ENCODE measurements at regions not wholly inside any gene's neighbourhood (a gene's known extent, or its start where the extent isn't known, plus 50 kb on each side); places are given as distances from the start of the nearest gene placed in this dataset.

- peaks cover 15 to 17% of the 10 kb centered on the region in 2 donors for H3K27me3 Mint-ChIP-seq
- no peaks in the 10 kb centered on the region for H3K9me3 Mint-ChIP-seq
- H3K36me3 Mint-ChIP-seq = no peaks in the 10 kb centered on the region
- CTCF ChIA-PET (ENCODE audit: partially characterized antibody) = interaction anchor here (1.2 to 4.6 kb wide), 5 partner anchors 10 to 79 kb away, joined by 3 to 35 read pairs (median 8); no protein-coding TSS in a partner anchor
- DNase-seq = no peak
- H3K27ac Mint-ChIP-seq = no peak overlapping the region
- H3K36me3 ChIP-seq (ENCODE audit: insufficient read depth, low read length) = no peaks in the 10 kb centered on the region
- H3K4me1 Mint-ChIP-seq = no peaks in the 10 kb centered on the region
- H3K9me3 ChIP-seq (ENCODE audit: control insufficient read depth in 1 of 2, low read length in 2 of 2) = no peaks in the 10 kb centered on the region
- POLR2A ChIA-PET (ENCODE audit: partially characterized antibody) = no interaction called here
- H3K4me3 ChIP-seq (ENCODE audit: low read length in 2 of 2) = no peak overlapping the region
- H3K27ac ChIP-seq (ENCODE audit: low read depth, low read length) = no peak overlapping the region
- H3K27me3 ChIP-seq (ENCODE audit: insufficient read depth, low read length) = no peaks in the 10 kb centered on the region
- no peaks in the 10 kb centered on the region for H3K4me1 ChIP-seq (ENCODE audit: insufficient read depth, low read length)
- intact Hi-C loops (cut with micrococcal nuclease) = no loop called here
- H3K4me3 Mint-ChIP-seq = no peak overlapping the region
Observed at GRCh38 chr3:137111497-137111896, 153.7 kb downstream of the IL20RB start.

- no peaks in the 10 kb centered on the region for H3K36me3 ChIP-seq (ENCODE audit: insufficient read depth, low read length)
- no peak overlapping the region for H3K4me3 Mint-ChIP-seq
- no peaks in the 10 kb centered on the region for H3K4me1 Mint-ChIP-seq
- H3K9me3 Mint-ChIP-seq = peaks cover 0 to 3% (median 0%) of the 10 kb centered on the region in 8 donors
- H3K27ac ChIP-seq (ENCODE audit: low read depth, low read length) = no peak overlapping the region
- peaks cover 0 to 13% of the 10 kb centered on the region in 2 donors for H3K27me3 Mint-ChIP-seq
- H3K4me1 ChIP-seq (ENCODE audit: insufficient read depth, low read length) = no peaks in the 10 kb centered on the region
- H3K4me3 ChIP-seq (ENCODE audit: low read length in 2 of 2) = no peak overlapping the region
- no peaks in the 10 kb centered on the region for H3K27me3 ChIP-seq (ENCODE audit: insufficient read depth, low read length)
- POLR2A ChIA-PET (ENCODE audit: partially characterized antibody) = no interaction called here
- intact Hi-C loops (cut with micrococcal nuclease) = no loop called here
- DNase-seq = no peak
- no peak overlapping the region for H3K27ac Mint-ChIP-seq
- CTCF ChIA-PET (ENCODE audit: partially characterized antibody) = interaction anchor here (3.5 kb wide), 1 partner anchor 11 kb away, joined by 19 read pairs; no protein-coding TSS in a partner anchor
- no peaks in the 10 kb centered on the region for H3K9me3 ChIP-seq (ENCODE audit: control insufficient read depth in 1 of 2, low read length in 2 of 2)
- no peaks in the 10 kb centered on the region for H3K36me3 Mint-ChIP-seq
Observed at GRCh38 chr3:137116619-137117018, 158.8 kb downstream of the IL20RB start.

- no peak overlapping the region for H3K27ac Mint-ChIP-seq
- H3K4me3 Mint-ChIP-seq = no peak overlapping the region
- Histone ChIP-seq H3K27ac (ENCODE audit: low read depth, low read length) (no peak overlapping the region), H3K4me3 (ENCODE audit: low read length in 2 of 2) (no peak overlapping the region), H3K27me3 (ENCODE audit: insufficient read depth, low read length) (no peaks in the 10 kb centered on the region), H3K4me1 (ENCODE audit: insufficient read depth, low read length) (no peaks in the 10 kb centered on the region), H3K9me3 (ENCODE audit: control insufficient read depth in 1 of 2, low read length in 2 of 2) (no peaks in the 10 kb centered on the region), H3K36me3 (ENCODE audit: insufficient read depth, low read length) (no peaks in the 10 kb centered on the region)
- H3K9me3 Mint-ChIP-seq = peaks cover 0 to 3% (median 0%) of the 10 kb centered on the region in 8 donors
- peaks cover 5 to 13% of the 10 kb centered on the region in 2 donors for H3K27me3 Mint-ChIP-seq
- CTCF ChIA-PET (ENCODE audit: partially characterized antibody) = interaction anchor here (1.0 to 6.0 kb wide), 4 partner anchors 9 to 16 kb away, joined by 3 to 35 read pairs (median 5); no protein-coding TSS in a partner anchor
- no peaks in the 10 kb centered on the region for H3K4me1 Mint-ChIP-seq
- no peaks in the 10 kb centered on the region for H3K36me3 Mint-ChIP-seq
- DNase-seq = no peak
- POLR2A ChIA-PET (ENCODE audit: partially characterized antibody) = no interaction called here
- intact Hi-C loops (cut with micrococcal nuclease) = no loop called here
Observed at GRCh38 chr3:137121704-137122314, 164.0 kb downstream of the IL20RB start.

GRCh38 chr3:137131081-137131480, 173.3 kb downstream of the IL20RB start:
- no peak overlapping the region for H3K4me3 ChIP-seq (ENCODE audit: low read length in 2 of 2)

GRCh38 chr3:137134431-137134830, 176.6 kb downstream of the IL20RB start:
- no peaks in the 10 kb centered on the region for H3K27me3 ChIP-seq (ENCODE audit: insufficient read depth, low read length)
- H3K27ac Mint-ChIP-seq = no peak overlapping the region
- peaks cover 6 to 15% of the 10 kb centered on the region in 2 donors for H3K27me3 Mint-ChIP-seq
- no peak overlapping the region for H3K4me3 Mint-ChIP-seq
- peaks cover 5 to 11% (median 6%) of the 10 kb centered on the region in 4 donors for H3K4me1 Mint-ChIP-seq
- no peaks in the 10 kb centered on the region for H3K9me3 ChIP-seq (ENCODE audit: control insufficient read depth in 1 of 2, low read length in 2 of 2)
- CTCF ChIA-PET (ENCODE audit: partially characterized antibody) = no interaction called here
- no peak for DNase-seq
- no peaks in the 10 kb centered on the region for H3K36me3 Mint-ChIP-seq
- no peak overlapping the region for H3K4me3 ChIP-seq (ENCODE audit: low read length in 2 of 2)
- intact Hi-C loops (cut with micrococcal nuclease) = no loop called here
- H3K27ac ChIP-seq (ENCODE audit: low read depth, low read length) = no peak overlapping the region
- H3K4me1 ChIP-seq (ENCODE audit: insufficient read depth, low read length) = no peaks in the 10 kb centered on the region
- H3K9me3 Mint-ChIP-seq = no peaks in the 10 kb centered on the region
- no peaks in the 10 kb centered on the region for H3K36me3 ChIP-seq (ENCODE audit: insufficient read depth, low read length)
- POLR2A ChIA-PET (ENCODE audit: partially characterized antibody) = no interaction called here

More at GRCh38 chr3:137131081-137131480, 173.3 kb downstream of the IL20RB start:
- Mint-ChIP-seq H3K4me1 (peaks cover 5 to 11% (median 6%) of the 10 kb centered on the region in 4 donors), H3K9me3 (no peaks in the 10 kb centered on the region), H3K27ac (peak overlapping the region in 1 of 7 donors; percentile 17), H3K36me3 (no peaks in the 10 kb centered on the region), H3K4me3 (peak overlapping the region in 1 of 8 donors; percentile 11), H3K27me3 (peaks cover 7 to 11% of the 10 kb centered on the region in 2 donors)
- POLR2A ChIA-PET (ENCODE audit: partially characterized antibody) = no interaction called here
- H3K36me3 ChIP-seq (ENCODE audit: insufficient read depth, low read length) = no peaks in the 10 kb centered on the region
- H3K27ac ChIP-seq (ENCODE audit: low read depth, low read length) = no peak overlapping the region
- intact Hi-C loops (cut with micrococcal nuclease) = no loop called here
- CTCF ChIA-PET (ENCODE audit: partially characterized antibody) = interaction anchor here (0.6 kb wide), 1 partner anchor 9 kb away, joined by 3 read pairs; no protein-coding TSS in a partner anchor
- no peaks in the 10 kb centered on the region for H3K9me3 ChIP-seq (ENCODE audit: control insufficient read depth in 1 of 2, low read length in 2 of 2)
- H3K27me3 ChIP-seq (ENCODE audit: insufficient read depth, low read length) = no peaks in the 10 kb centered on the region
- H3K4me1 ChIP-seq (ENCODE audit: insufficient read depth, low read length) = no peaks in the 10 kb centered on the region
- peak in 1 of 5 donors; percentile 4 for DNase-seq

- no peaks in the 10 kb centered on the region for H3K36me3 ChIP-seq (ENCODE audit: insufficient read depth, low read length)
- Mint-ChIP-seq H3K9me3 (no peaks in the 10 kb centered on the region), H3K36me3 (no peaks in the 10 kb centered on the region), H3K27ac (no peak overlapping the region), H3K27me3 (peaks cover 2 to 6% of the 10 kb centered on the region in 2 donors), H3K4me3 (no peak overlapping the region), H3K4me1 (no peaks in the 10 kb centered on the region)
- H3K9me3 ChIP-seq (ENCODE audit: control insufficient read depth in 1 of 2, low read length in 2 of 2) = no peaks in the 10 kb centered on the region
- POLR2A ChIA-PET (ENCODE audit: partially characterized antibody) = no interaction called here
- H3K27ac ChIP-seq (ENCODE audit: low read depth, low read length) = no peak overlapping the region
- DNase-seq = no peak
- CTCF ChIA-PET (ENCODE audit: partially characterized antibody) = no interaction called here
- no peaks in the 10 kb centered on the region for H3K27me3 ChIP-seq (ENCODE audit: insufficient read depth, low read length)
- H3K4me3 ChIP-seq (ENCODE audit: low read length in 2 of 2) = no peak overlapping the region
- H3K4me1 ChIP-seq (ENCODE audit: insufficient read depth, low read length) = no peaks in the 10 kb centered on the region
- intact Hi-C loops (cut with micrococcal nuclease) = no loop called here
Observed at GRCh38 chr3:137148406-137148805, 190.6 kb downstream of the IL20RB start.

- H3K4me1 ChIP-seq (ENCODE audit: insufficient read depth, low read length) = no peaks in the 10 kb centered on the region
- Mint-ChIP-seq H3K4me3 (no peak overlapping the region), H3K27ac (no peak overlapping the region), H3K36me3 (no peaks in the 10 kb centered on the region), H3K9me3 (no peaks in the 10 kb centered on the region), H3K4me1 (no peaks in the 10 kb centered on the region), H3K27me3 (peaks cover 2 to 6% of the 10 kb centered on the region in 2 donors)
- H3K9me3 ChIP-seq (ENCODE audit: control insufficient read depth in 1 of 2, low read length in 2 of 2) = no peaks in the 10 kb centered on the region
- intact Hi-C loops (cut with micrococcal nuclease) = no loop called here
- DNase-seq = no peak
- H3K27ac ChIP-seq (ENCODE audit: low read depth, low read length) = no peak overlapping the region
- POLR2A ChIA-PET (ENCODE audit: partially characterized antibody) = no interaction called here
- CTCF ChIA-PET (ENCODE audit: partially characterized antibody) = no interaction called here
- H3K27me3 ChIP-seq (ENCODE audit: insufficient read depth, low read length) = no peaks in the 10 kb centered on the region
- no peak overlapping the region for H3K4me3 ChIP-seq (ENCODE audit: low read length in 2 of 2)
- no peaks in the 10 kb centered on the region for H3K36me3 ChIP-seq (ENCODE audit: insufficient read depth, low read length)
Observed at GRCh38 chr3:137148917-137149316, 191.1 kb downstream of the IL20RB start.

All from CD4-positive, alpha-beta memory T cell (primary cell).